ENCODE measurements at regions not wholly inside any gene's neighbourhood (a gene's known extent, or its start where the extent isn't known, plus 50 kb on each side); places are given as distances from the start of the nearest gene placed in this dataset.

DNA sequence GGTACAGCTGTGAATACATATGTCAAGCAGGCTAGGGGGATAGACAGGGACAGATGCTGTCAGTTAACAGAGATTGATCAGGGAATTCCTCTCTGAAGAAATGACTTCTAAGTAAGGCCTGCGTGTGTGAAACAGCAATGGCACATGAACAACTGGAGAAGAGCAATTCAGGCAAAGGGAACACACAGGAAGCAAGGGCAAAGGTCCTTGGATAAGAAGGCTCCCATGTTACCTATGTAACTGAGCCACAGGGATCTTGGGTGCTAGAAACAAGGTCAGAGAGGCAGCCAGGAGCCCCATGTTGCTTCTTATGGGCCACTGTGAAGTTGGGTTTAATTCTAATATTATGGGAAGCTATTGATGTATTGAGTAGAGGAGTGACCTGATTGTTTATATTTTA, 373.7 kb upstream of the ACVR2A start:
- Histone ChIP-seq H3K4me1 (ENCODE audit: low read depth) (no peaks in the 10 kb centered on the region), H3K4me3 (no peak overlapping the region), H3K36me3 (no peaks in the 10 kb centered on the region), H3K27me3 (peaks cover 39% of the 10 kb centered on the region), H3K9me3 (ENCODE audit: low read depth) (no peaks in the 10 kb centered on the region), H3K27ac (no peak overlapping the region)
- TF ChIP-seq, protein P1, sequence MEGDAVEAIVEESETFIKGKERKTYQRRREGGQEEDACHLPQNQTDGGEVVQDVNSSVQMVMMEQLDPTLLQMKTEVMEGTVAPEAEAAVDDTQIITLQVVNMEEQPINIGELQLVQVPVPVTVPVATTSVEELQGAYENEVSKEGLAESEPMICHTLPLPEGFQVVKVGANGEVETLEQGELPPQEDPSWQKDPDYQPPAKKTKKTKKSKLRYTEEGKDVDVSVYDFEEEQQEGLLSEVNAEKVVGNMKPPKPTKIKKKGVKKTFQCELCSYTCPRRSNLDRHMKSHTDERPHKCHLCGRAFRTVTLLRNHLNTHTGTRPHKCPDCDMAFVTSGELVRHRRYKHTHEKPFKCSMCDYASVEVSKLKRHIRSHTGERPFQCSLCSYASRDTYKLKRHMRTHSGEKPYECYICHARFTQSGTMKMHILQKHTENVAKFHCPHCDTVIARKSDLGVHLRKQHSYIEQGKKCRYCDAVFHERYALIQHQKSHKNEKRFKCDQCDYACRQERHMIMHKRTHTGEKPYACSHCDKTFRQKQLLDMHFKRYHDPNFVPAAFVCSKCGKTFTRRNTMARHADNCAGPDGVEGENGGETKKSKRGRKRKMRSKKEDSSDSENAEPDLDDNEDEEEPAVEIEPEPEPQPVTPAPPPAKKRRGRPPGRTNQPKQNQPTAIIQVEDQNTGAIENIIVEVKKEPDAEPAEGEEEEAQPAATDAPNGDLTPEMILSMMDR (IDR thresholded peaks at IDR 0.05; ENCODE audit: low read depth, low read length), result no peak
- DNase-seq (ENCODE audit: low read depth in 1 of 2, low spot score in 1 of 2), result no peak

DNA sequence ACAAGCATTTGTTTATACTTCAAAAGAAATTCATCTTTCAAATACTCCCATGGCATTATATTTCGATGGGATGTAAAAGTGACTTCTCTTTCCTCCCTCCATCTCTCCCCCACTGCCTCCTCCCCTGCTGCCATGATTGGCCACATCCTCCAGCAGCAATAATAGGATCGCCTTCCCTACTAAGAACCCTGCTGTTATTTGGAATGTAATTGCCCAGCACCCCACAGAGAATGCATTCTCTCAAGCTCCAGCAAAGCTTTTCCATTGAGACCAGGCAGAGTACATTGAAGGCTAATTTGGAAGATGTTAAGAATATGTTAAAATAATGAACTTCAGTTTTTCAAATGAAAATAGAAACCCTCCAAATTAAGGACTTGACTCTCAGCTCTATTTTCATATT, 375.4 kb upstream of the ACVR2A start:
- Histone ChIP-seq H3K27ac (no peak overlapping the region), H3K4me1 (ENCODE audit: low read depth) (no peaks in the 10 kb centered on the region), H3K36me3 (no peaks in the 10 kb centered on the region), H3K9me3 (ENCODE audit: low read depth) (no peaks in the 10 kb centered on the region), H3K27me3 (peaks cover 50% of the 10 kb centered on the region), H3K4me3 (no peak overlapping the region)
- TF ChIP-seq, protein P1 (IDR thresholded peaks at IDR 0.05; ENCODE audit: low read depth, low read length), result no peak
- no peak for DNase-seq (ENCODE audit: low read depth in 1 of 2, low spot score in 1 of 2)

GRCh38 chr2:147468963-147469362, 375.9 kb upstream of the ACVR2A start:
- no peak for DNase-seq (ENCODE audit: low read depth in 1 of 2, low spot score in 1 of 2)
- H3K36me3 ChIP-seq, result no peaks in the 10 kb centered on the region
- H3K27me3 ChIP-seq, result peaks cover 51% of the 10 kb centered on the region
- no peaks in the 10 kb centered on the region for H3K9me3 ChIP-seq (ENCODE audit: low read depth)
- TF ChIP-seq, protein P1 (IDR thresholded peaks at IDR 0.05; ENCODE audit: low read depth, low read length), result no peak
- H3K27ac ChIP-seq, result no peak overlapping the region
- H3K4me3 ChIP-seq, result no peak overlapping the region
- H3K4me1 ChIP-seq (ENCODE audit: low read depth), result no peaks in the 10 kb centered on the region

DNA sequence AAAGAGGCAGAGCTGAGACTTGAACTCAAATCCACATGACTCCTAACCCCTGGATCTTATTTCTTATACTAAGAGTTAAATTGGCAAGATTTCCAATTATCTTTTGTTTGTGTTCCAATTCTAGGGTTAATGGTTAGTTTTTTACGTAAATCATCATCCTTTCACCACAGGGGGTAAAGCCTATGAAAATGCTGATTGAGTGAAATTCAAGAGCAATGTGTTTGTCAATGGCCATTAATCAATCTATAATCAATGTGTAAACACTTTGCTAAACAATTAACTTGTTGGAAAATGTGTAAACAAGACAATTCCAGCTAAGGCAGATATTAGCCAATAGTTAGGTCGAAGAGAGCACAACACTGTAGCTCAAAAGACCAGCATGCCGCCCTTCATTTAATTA, 376.5 kb upstream of the ACVR2A start:
- H3K4me3 ChIP-seq, result no peak overlapping the region

GRCh38 chr2:147467441-147467840, 377.4 kb upstream of the ACVR2A start:
- peak in 1 of 2 donors; percentile 9 for DNase-seq (ENCODE audit: low read depth in 1 of 2, low spot score in 1 of 2)
- no peak overlapping the region for H3K27ac ChIP-seq
- H3K27me3 ChIP-seq, result peaks cover 54% of the 10 kb centered on the region
- H3K36me3 ChIP-seq, result no peaks in the 10 kb centered on the region
- H3K4me3 ChIP-seq, result no peak overlapping the region
- no peaks in the 10 kb centered on the region for H3K9me3 ChIP-seq (ENCODE audit: low read depth)
- TF ChIP-seq, protein P1 (IDR thresholded peaks at IDR 0.05; ENCODE audit: low read depth, low read length), result no peak
- no peaks in the 10 kb centered on the region for H3K4me1 ChIP-seq (ENCODE audit: low read depth)

More for the DNA sequence above, 376.5 kb upstream of the ACVR2A start:
- TF ChIP-seq, protein P1 (IDR thresholded peaks at IDR 0.05; ENCODE audit: low read depth, low read length), result no peak
- Histone ChIP-seq H3K9me3 (ENCODE audit: low read depth) (no peaks in the 10 kb centered on the region), H3K27me3 (peaks cover 51% of the 10 kb centered on the region), H3K4me1 (ENCODE audit: low read depth) (no peaks in the 10 kb centered on the region), H3K27ac (no peak overlapping the region), H3K36me3 (no peaks in the 10 kb centered on the region)
- no peak for DNase-seq (ENCODE audit: low read depth in 1 of 2, low spot score in 1 of 2)
